GM12873 (cell line): ENCODE measurements at regions not wholly inside any gene's neighbourhood (a gene's known extent, or its start where the extent isn't known, plus 50 kb on each side); places are given as distances from the start of the nearest gene placed in this dataset.

Experiments used
- TF ChIP-seq, protein P1 (sequence below): IDR thresholded peaks from 2 replicates; pipeline ENCODE4 v1.5.1; 2012; ENCODE audit warnings: low read depth, mild to moderate bottlenecking, moderate library complexity, low read length, control low read depth; ENCODE audit not compliant: insufficient read depth; ENCODE audit errors: missing control alignments

DNA sequence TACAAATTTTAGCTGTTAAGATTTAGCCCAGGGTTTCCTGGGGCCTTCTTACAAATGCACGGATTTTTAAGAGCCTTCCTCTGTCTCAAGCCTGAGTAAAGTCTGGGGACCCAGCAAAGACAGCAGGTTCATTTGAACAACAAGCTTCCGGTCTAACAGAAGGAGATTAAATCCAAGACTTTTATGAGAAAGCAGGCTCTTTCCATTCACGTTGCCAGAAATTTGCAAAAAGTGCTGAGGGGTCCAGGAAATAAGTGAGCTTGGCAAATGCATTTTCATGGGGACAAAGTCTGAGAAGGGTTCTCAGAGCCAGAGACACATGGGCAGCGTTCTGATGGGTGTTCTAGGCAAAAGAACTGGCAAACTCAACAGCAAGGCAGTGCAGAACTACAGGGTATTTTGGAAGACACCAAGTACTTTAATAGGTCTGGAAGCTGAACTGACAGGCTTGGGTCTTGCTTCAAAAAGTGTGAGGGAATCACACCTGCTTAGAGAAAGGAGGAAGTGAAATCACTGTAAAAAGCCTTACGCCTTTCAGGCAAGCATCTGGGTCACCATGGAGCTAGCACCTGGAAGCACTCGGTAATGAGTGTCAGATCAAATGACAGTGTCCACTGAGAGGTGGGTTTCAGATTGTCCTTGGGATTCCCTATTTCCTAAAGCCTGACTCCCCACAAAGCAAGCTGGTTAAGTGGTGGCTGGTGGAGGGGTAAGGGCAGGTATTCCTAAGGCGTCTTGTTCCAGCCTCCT is 115.8 kb upstream of the ARHGEF3 start:
- TF ChIP-seq, protein P1, sequence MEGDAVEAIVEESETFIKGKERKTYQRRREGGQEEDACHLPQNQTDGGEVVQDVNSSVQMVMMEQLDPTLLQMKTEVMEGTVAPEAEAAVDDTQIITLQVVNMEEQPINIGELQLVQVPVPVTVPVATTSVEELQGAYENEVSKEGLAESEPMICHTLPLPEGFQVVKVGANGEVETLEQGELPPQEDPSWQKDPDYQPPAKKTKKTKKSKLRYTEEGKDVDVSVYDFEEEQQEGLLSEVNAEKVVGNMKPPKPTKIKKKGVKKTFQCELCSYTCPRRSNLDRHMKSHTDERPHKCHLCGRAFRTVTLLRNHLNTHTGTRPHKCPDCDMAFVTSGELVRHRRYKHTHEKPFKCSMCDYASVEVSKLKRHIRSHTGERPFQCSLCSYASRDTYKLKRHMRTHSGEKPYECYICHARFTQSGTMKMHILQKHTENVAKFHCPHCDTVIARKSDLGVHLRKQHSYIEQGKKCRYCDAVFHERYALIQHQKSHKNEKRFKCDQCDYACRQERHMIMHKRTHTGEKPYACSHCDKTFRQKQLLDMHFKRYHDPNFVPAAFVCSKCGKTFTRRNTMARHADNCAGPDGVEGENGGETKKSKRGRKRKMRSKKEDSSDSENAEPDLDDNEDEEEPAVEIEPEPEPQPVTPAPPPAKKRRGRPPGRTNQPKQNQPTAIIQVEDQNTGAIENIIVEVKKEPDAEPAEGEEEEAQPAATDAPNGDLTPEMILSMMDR = no peak

DNA sequence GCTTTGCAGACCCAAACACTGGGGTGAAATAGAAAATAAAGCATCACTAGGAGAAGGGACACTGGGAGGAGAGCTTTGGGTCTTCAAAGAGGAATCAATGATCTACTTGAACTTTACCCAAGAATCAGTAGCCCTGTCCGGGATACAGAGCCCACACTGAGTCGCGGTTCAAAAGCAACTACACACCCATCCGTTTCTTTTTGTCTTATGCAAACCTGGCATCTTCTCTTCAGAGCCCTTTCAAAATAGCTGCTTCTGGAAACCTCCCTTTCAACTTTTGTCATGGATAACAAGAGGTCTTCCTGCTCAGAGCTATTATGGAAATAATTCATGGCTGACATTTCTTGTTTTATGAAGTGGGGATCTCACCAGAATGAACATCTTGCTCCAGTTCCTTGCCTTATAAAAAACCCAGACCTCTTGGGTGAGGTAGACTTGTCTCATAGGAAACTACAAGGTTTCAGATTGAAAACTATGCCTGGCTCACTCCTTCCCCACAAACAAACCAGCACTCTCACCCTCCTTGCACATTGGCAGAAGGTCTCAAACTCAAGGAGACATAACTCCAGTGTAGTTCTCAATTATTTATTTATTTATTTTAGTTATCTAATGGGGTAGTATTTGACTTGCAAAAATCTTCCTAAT is 115.1 kb upstream of the ARHGEF3 start:
- TF ChIP-seq, protein P1 = no peak

DNA sequence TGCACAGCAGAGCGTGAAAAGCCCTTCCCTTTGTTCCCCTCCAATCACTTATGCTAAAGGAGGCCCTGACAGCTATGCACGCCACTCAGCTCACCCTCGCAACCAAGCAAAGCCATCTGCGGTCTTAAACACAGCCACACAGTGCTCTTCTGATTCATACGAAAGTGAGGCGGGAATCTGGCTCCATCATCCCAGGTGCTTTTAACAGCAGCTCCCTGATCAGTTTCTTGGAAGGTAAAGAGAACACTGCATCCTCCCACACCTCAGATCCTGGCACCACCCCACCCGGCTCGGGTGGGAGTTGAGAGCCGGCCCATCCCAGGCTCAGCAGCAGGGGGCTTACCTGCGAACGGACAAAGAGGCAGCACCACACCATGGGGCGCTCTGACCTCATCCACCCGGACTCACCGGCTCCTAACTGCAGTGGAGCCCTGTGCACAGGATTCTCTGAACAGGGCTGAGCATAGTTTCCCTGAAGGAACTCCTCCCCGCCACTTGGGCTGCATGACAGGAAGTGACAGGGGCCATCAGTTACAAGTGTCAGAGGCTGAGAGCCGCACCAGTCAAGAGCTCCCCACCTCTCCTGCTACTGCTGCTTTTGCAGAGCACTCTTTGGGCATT is 114.3 kb upstream of the ARHGEF3 start:
- TF ChIP-seq, protein P1 = peak; percentile 10

DNA sequence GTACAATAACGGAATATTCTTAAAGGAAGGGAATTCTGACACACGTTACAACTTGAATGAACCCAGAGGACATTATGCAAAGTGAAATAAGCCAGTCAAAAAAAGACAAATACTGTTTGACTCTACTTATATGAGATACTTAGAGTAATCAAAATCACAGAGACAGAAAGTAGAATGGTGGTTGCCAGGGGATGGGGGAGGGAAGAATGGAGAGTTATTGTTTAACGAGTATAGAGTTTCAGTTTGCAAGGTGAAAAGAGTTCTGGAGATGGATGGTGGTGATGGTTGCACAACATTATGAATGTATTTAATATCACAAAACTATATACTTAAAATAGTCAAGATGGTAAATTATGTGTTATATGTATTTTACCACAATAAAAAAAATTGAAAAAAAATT is 112.9 kb upstream of the ARHGEF3 start:
- TF ChIP-seq, protein P1 = no peak

DNA sequence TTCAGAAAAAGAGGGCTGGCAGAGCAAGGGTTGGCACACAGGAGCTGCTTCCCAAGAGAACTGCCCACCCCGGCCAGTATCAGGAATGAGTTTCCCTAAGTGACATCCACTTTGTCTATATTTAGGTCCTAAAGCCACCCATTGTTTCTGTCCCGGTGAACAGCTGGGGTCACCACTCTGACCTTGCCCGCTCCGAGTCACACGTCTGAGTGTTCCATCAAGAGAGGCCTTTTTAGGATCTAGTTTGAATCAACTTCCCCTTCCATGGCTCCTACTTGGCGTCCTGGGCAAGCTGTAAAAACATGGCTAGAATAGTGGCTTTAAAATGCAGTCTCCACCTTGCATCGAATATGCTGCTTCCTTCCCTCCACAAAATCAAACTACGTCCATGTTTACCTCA is 109.6 kb upstream of the ARHGEF3 start:
- TF ChIP-seq, protein P1 = no peak

DNA sequence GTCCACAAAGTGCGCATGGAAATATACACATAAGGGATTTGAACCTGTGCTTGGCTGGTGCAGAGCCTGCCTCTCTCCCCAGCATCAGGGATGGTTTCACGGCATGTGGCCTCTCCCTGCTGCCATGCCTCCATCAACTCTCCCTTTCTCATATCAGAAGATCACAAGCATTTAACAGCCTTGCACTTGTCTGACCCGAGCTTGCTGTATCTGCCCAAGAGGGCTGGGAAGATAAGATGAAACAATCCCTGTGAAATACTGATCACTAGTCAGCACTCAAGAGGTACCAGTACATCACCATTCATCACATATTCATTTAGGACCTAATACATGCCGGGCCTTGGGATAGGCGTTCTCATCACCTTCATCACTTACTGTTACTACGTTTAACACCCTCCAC is 107.6 kb upstream of the ARHGEF3 start:
- TF ChIP-seq, protein P1 = no peak

DNA sequence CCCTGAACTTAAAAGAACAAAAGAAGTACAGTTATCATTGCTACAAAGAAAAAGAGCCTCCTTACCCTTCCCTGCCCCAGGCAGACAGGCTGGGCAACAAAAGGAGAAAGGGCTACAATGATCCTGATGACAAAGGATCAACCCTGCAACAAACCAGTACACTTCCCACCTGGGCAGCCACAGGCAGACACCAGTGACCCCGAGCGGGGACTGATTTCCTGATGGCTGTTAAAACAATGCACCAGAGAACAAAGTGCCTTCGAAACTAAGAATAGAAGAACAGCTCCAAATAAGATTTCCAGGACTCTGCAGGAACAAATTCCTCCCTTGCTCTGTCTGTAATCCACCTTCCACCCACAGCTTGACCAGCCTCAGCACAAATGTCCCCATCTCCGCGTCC is 106.3 kb upstream of the ARHGEF3 start:
- TF ChIP-seq, protein P1 = no peak
